ENCODE measurements at regions not wholly inside any gene's neighbourhood (a gene's known extent, or its start where the extent isn't known, plus 50 kb on each side); places are given as distances from the start of the nearest gene placed in this dataset.

DNA sequence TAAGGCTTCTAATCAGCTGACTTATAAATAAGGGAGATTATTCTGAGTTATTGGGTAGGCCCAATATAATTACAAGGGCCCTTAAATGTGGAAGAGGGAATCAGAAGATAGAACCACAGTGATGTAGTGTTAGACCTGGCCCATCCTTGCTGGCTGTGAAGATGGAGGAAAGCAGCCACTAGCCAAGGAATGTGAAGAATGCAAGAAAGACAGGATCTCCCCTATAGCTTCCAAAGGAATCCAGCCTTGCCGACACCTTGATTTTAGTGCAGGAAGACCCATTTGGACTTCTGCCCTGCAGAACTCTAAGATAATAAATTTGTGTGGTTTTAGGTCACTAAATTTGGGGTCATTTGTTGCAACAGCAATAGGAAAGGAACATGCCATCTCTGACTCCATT, 150.6 kb downstream of the SPATA18 start:
- Histone ChIP-seq H3K27ac (ENCODE audit: low read depth, low read length) (no peak overlapping the region), H3K79me2 (ENCODE audit: insufficient read depth, low read length) (no peaks in the 10 kb centered on the region), H4K20me1 (ENCODE audit: insufficient read depth) (no peaks in the 10 kb centered on the region), H3K9me3 (ENCODE audit: control insufficient read depth in 1 of 2, insufficient read depth in 1 of 2, low read depth in 1 of 2, low read length in 2 of 2) (no peaks in the 10 kb centered on the region), H3K4me1 (ENCODE audit: control insufficient read depth in 1 of 2, insufficient read depth in 2 of 2, low read length in 2 of 2) (no peaks in the 10 kb centered on the region), H3K36me3 (ENCODE audit: control insufficient read depth in 1 of 2, insufficient read depth in 2 of 2, low read length in 2 of 2) (no peaks in the 10 kb centered on the region), H3K4me3 (replicated peaks in 1 of 2; ENCODE audit: low read depth in 1 of 2, low read length in 2 of 2) (no peak overlapping the region), H3K9me2 (ENCODE audit: insufficient read depth) (no peaks in the 10 kb centered on the region), H3K4me2 (ENCODE audit: low read length) (no peak overlapping the region), H2AFZ (ENCODE audit: low read depth, low read length, poor library complexity, severe bottlenecking) (no peak overlapping the region), H3K27me3 (ENCODE audit: insufficient read depth, low read length) (no peaks in the 10 kb centered on the region), H3K9ac (ENCODE audit: low read length) (no peak overlapping the region)
- TF ChIP-seq EZH2phosphoT487 (IDR thresholded peaks at IDR 0.05; ENCODE audit: borderline replicate concordance) (no peak), ELF1 (IDR thresholded peaks at IDR 0.05; ENCODE audit: borderline replicate concordance, low read depth) (no peak), ZFX (IDR thresholded peaks at IDR 0.05) (no peak), YY1 (IDR thresholded peaks at IDR 0.05; ENCODE audit: extremely low read depth, insufficient replicate concordance, low read depth, low read length) (no peak), FOSL1 (IDR thresholded peaks at IDR 0.05; ENCODE audit: low read depth) (no peak), SIN3A (IDR thresholded peaks at IDR 0.05; ENCODE audit: low read depth) (no peak), POLR2AphosphoS5 (IDR thresholded peaks at IDR 0.05; ENCODE audit: low read depth, low read length) (no peak), CBX3 (IDR thresholded peaks at IDR 0.05; ENCODE audit: low read depth) (no peak)
- TF ChIP-seq, protein P1, sequence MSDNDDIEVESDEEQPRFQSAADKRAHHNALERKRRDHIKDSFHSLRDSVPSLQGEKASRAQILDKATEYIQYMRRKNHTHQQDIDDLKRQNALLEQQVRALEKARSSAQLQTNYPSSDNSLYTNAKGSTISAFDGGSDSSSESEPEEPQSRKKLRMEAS (IDR thresholded peaks at IDR 0.05), result no peak
- POLR2A ChIA-PET, result no interaction called here
- CTCF ChIA-PET, result no interaction called here
- no TSS peak for BruUV-seq (replicated peaks)
- ATAC-seq, result no peak
- intact Hi-C loops (cut with micrococcal nuclease), result no loop called here
- no peak for DNase-seq (ENCODE audit: low read depth, low spot score)
- RAD21 ChIA-PET (ENCODE audit: low non-redundant PET in 1 of 2, low total read pairs in 2 of 2, uncharacterized antibody in 2 of 2, unreplicated experiment in 2 of 2), result no interaction called here

DNA sequence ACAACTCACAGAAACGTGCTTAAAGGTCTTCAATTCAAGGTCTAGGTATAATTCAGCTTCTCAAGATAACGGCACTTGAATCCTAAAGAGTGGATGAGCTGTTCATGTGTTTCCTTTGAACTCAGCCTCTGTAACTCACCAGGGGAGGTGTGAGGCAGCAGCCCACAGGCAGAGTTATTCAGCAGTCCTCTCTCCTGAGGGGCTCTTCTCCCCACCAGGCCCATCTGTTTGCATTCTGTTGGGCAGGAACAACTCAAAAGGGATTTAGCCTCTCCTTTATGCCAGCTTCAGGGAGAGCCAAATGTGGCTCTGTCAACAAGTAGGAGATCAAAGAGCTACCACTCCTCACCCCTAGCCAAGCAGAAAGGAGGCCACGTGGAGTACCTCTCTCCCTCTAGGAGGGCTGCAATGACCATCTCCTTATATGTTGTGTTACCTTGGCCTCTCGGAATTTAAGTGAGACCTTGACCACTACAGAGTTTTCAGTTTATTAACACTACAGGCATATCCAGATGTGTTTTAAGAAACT, 151.2 kb downstream of the SPATA18 start:
- RAD21 ChIA-PET (ENCODE audit: low non-redundant PET in 1 of 2, low total read pairs in 2 of 2, uncharacterized antibody in 2 of 2, unreplicated experiment in 2 of 2), result no interaction called here
- Histone ChIP-seq H2AFZ (ENCODE audit: low read depth, low read length, poor library complexity, severe bottlenecking) (no peak overlapping the region), H3K27ac (ENCODE audit: low read depth, low read length) (no peak overlapping the region), H3K4me2 (ENCODE audit: low read length) (no peak overlapping the region), H4K20me1 (ENCODE audit: insufficient read depth) (no peaks in the 10 kb centered on the region), H3K79me2 (ENCODE audit: insufficient read depth, low read length) (no peaks in the 10 kb centered on the region), H3K9me3 (ENCODE audit: control insufficient read depth in 1 of 2, insufficient read depth in 1 of 2, low read depth in 1 of 2, low read length in 2 of 2) (no peaks in the 10 kb centered on the region), H3K4me1 (ENCODE audit: control insufficient read depth in 1 of 2, insufficient read depth in 2 of 2, low read length in 2 of 2) (no peaks in the 10 kb centered on the region), H3K27me3 (ENCODE audit: insufficient read depth, low read length) (no peaks in the 10 kb centered on the region), H3K36me3 (ENCODE audit: control insufficient read depth in 1 of 2, insufficient read depth in 2 of 2, low read length in 2 of 2) (no peaks in the 10 kb centered on the region), H3K9ac (ENCODE audit: low read length) (no peak overlapping the region), H3K4me3 (replicated peaks in 1 of 2; ENCODE audit: low read depth in 1 of 2, low read length in 2 of 2) (no peak overlapping the region), H3K9me2 (ENCODE audit: insufficient read depth) (no peaks in the 10 kb centered on the region)
- BruUV-seq (replicated peaks), result no TSS peak
- CTCF ChIA-PET, result no interaction called here
- no peak for ATAC-seq
- DNase-seq (ENCODE audit: low read depth, low spot score), result no peak
- intact Hi-C loops (cut with micrococcal nuclease), result no loop called here
- POLR2A ChIA-PET, result no interaction called here
- no peak for TF ChIP-seq ZFX (IDR thresholded peaks at IDR 0.05)
- TF ChIP-seq, protein P2, sequence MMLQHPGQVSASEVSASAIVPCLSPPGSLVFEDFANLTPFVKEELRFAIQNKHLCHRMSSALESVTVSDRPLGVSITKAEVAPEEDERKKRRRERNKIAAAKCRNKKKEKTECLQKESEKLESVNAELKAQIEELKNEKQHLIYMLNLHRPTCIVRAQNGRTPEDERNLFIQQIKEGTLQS (IDR thresholded peaks at IDR 0.05), result no peak
- TF ChIP-seq SIN3A (IDR thresholded peaks at IDR 0.05; ENCODE audit: low read depth), result no peak
- TF ChIP-seq SRF (IDR thresholded peaks at IDR 0.05; ENCODE audit: low read depth), result no peak
- TF ChIP-seq EZH2 (IDR thresholded peaks at IDR 0.05), result no peak
- no peak for TF ChIP-seq SP1 (IDR thresholded peaks at IDR 0.05; ENCODE audit: low read depth)
- no peak for TF ChIP-seq FOSL1 (IDR thresholded peaks at IDR 0.05; ENCODE audit: low read depth)
- TF ChIP-seq ELF1 (IDR thresholded peaks at IDR 0.05; ENCODE audit: borderline replicate concordance, low read depth), result no peak
- TF ChIP-seq TCF7L2 (IDR thresholded peaks at IDR 0.05; ENCODE audit: borderline replicate concordance, extremely low read depth, insufficient read depth, insufficient read length), result no peak
- no peak for TF ChIP-seq POLR2AphosphoS5 (IDR thresholded peaks at IDR 0.05; ENCODE audit: low read depth, low read length)
- TF ChIP-seq, protein P1 (IDR thresholded peaks at IDR 0.05), result no peak
- no peak for TF ChIP-seq EGR1 (IDR thresholded peaks at IDR 0.05; ENCODE audit: low read depth)
- no peak for TF ChIP-seq EZH2phosphoT487 (IDR thresholded peaks at IDR 0.05; ENCODE audit: borderline replicate concordance)
- TF ChIP-seq POLR2A (IDR thresholded peaks at IDR 0.05; ENCODE audit: borderline replicate concordance, extremely low read depth, insufficient read depth, insufficient read length), result no peak
- TF ChIP-seq, protein P3, sequence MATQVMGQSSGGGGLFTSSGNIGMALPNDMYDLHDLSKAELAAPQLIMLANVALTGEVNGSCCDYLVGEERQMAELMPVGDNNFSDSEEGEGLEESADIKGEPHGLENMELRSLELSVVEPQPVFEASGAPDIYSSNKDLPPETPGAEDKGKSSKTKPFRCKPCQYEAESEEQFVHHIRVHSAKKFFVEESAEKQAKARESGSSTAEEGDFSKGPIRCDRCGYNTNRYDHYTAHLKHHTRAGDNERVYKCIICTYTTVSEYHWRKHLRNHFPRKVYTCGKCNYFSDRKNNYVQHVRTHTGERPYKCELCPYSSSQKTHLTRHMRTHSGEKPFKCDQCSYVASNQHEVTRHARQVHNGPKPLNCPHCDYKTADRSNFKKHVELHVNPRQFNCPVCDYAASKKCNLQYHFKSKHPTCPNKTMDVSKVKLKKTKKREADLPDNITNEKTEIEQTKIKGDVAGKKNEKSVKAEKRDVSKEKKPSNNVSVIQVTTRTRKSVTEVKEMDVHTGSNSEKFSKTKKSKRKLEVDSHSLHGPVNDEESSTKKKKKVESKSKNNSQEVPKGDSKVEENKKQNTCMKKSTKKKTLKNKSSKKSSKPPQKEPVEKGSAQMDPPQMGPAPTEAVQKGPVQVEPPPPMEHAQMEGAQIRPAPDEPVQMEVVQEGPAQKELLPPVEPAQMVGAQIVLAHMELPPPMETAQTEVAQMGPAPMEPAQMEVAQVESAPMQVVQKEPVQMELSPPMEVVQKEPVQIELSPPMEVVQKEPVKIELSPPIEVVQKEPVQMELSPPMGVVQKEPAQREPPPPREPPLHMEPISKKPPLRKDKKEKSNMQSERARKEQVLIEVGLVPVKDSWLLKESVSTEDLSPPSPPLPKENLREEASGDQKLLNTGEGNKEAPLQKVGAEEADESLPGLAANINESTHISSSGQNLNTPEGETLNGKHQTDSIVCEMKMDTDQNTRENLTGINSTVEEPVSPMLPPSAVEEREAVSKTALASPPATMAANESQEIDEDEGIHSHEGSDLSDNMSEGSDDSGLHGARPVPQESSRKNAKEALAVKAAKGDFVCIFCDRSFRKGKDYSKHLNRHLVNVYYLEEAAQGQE (IDR thresholded peaks at IDR 0.05; ENCODE audit: low read depth), result no peak
- TF ChIP-seq ZNF274 (IDR thresholded peaks at IDR 0.05; ENCODE audit: low read depth, low read length), result no peak
- TF ChIP-seq JUND (IDR thresholded peaks at IDR 0.05), result no peak
